ENCODE measurements at regions not wholly inside any gene's neighbourhood (a gene's known extent, or its start where the extent isn't known, plus 50 kb on each side); places are given as distances from the start of the nearest gene placed in this dataset.

DNA sequence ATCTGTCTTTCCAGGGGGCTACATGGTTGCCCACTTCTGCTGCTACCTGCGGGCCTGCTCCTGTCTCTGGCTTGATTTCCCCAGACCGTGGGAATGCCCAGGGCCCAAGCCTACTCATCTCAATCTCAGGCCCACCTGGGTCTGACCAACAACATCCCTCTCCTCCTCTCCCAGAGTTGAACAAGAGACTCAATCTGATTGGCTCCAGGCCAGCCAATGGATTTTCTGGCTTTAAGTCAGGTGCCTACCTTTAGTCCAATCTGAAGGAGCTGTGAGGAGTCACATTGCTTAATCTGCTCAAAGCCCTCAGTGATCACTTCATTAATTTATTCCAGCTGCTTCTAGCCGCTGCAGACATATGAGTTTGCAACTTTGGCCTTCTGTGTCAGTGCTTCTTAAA lies 162.4 kb upstream of the KCNG1 start:
- DNase-seq (ENCODE audit: low spot score): peak; percentile 40
- H3K27ac ChIP-seq: no peak overlapping the region
- TF ChIP-seq, protein P1, sequence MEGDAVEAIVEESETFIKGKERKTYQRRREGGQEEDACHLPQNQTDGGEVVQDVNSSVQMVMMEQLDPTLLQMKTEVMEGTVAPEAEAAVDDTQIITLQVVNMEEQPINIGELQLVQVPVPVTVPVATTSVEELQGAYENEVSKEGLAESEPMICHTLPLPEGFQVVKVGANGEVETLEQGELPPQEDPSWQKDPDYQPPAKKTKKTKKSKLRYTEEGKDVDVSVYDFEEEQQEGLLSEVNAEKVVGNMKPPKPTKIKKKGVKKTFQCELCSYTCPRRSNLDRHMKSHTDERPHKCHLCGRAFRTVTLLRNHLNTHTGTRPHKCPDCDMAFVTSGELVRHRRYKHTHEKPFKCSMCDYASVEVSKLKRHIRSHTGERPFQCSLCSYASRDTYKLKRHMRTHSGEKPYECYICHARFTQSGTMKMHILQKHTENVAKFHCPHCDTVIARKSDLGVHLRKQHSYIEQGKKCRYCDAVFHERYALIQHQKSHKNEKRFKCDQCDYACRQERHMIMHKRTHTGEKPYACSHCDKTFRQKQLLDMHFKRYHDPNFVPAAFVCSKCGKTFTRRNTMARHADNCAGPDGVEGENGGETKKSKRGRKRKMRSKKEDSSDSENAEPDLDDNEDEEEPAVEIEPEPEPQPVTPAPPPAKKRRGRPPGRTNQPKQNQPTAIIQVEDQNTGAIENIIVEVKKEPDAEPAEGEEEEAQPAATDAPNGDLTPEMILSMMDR (IDR thresholded peaks at IDR 0.05): no peak
- H3K4me3 ChIP-seq: no peak overlapping the region

DNA sequence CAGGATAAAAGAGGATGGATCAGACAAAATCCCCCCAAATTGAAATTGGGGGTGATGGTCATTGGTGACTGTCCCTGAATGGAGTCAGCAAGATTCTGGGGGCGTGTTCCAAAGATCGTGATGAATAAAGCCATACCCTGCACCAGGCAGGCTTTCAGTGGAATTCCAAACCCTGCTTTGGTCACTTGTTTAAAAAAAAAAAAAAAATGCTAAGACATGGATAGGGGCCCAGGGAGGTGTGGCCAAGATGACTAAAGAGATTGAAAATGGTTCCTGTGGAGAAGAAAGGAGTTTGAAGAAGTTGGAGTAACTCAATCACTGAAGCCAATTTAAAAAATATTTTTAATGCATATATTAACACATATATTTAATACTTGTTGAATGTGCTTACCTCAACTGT lies 161.4 kb upstream of the KCNG1 start:
- no peak overlapping the region for H3K27ac ChIP-seq
- TF ChIP-seq, protein P1 (IDR thresholded peaks at IDR 0.05): no peak
- no peak overlapping the region for H3K4me3 ChIP-seq
- no peak for DNase-seq (ENCODE audit: low spot score)

DNA sequence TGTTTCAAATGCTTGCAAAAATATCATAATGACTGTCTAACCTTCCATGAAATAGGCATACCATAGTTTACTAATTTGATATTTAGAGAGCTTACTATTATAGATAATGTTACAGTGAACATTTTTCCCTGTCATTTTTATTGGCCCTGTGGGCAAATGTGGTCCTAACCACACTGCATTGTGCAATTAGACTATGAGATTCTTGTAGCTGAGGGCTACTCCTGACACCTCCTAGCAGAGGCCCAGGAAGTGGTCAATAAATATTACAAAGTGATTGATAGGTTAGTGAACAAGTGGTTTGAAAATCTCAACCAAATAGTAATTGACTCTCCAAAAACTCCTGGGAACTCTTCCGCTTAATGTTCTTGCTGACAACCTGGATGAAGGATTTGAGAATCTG lies 160.5 kb upstream of the KCNG1 start:
- Histone ChIP-seq H3K27ac (no peak overlapping the region), H3K4me3 (no peak overlapping the region)
- TF ChIP-seq, protein P1 (IDR thresholded peaks at IDR 0.05): no peak
- DNase-seq (ENCODE audit: low spot score): no peak

DNA sequence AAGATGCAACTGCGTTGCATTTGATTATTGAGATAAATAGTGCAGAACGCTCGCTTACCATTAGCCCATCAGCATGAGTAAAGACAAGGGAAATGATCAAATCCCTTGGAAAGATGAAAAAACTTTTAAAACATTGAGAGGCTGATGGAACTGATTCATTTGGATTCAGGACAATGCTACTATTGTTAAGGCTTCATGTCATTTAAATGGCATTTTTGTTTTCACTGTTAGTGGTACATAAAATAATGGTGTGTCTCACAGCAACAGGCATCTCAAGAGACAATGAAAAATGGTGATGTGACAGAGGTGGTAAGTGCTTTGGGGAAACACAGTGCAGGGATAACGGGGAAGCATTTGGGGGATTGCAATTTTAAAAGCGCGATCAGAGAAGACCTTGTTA lies 159.7 kb upstream of the KCNG1 start:
- no peak for DNase-seq (ENCODE audit: low spot score)
- H3K4me3 ChIP-seq: no peak overlapping the region
- no peak overlapping the region for H3K27ac ChIP-seq
- TF ChIP-seq, protein P1 (IDR thresholded peaks at IDR 0.05): no peak

DNA sequence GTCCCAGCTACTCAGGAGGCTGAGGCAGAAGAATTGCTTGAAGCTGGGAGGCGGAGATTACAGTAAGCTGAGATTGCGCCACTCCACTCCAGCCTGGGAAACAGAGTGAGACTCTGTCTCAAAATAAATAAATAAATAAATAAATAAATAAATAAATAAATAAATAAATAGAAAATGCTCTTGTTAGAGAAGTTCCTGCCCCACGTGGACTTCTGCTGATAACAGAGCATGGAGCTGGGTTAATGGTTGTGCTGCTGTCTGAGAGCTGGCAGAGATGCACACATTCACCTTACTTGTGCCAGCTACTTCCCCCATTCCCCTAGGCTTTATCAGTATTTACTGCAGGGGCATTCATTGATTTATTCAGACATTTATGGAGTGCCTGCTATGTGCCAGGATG lies 155.2 kb upstream of the KCNG1 start:
- Histone ChIP-seq H3K4me3 (no peak overlapping the region), H3K27ac (no peak overlapping the region)
- TF ChIP-seq, protein P1 (IDR thresholded peaks at IDR 0.05): no peak
- no peak for DNase-seq (ENCODE audit: low spot score)

DNA sequence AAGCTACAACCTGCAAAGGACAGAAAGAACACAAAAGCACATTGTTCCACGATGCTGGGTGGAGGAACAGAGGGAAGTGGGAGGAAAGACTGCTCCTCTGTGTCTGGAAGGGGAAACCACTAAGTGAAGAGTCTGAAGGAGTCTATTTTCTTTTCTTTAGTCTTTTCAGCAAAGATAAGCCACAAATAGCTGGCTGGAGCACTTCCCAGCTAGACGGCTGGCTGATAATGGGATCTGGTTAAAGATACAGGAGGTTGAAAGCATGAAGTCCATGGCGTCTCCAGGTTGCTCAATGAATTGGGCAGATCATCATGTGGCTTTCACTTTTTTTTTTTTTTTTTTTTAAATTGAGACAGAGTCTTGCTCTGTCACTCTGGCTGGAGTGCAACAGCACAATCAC lies 154.0 kb upstream of the KCNG1 start:
- H3K4me3 ChIP-seq: no peak overlapping the region
- no peak for DNase-seq (ENCODE audit: low spot score)
- no peak overlapping the region for H3K27ac ChIP-seq
- TF ChIP-seq, protein P1 (IDR thresholded peaks at IDR 0.05): no peak

DNA sequence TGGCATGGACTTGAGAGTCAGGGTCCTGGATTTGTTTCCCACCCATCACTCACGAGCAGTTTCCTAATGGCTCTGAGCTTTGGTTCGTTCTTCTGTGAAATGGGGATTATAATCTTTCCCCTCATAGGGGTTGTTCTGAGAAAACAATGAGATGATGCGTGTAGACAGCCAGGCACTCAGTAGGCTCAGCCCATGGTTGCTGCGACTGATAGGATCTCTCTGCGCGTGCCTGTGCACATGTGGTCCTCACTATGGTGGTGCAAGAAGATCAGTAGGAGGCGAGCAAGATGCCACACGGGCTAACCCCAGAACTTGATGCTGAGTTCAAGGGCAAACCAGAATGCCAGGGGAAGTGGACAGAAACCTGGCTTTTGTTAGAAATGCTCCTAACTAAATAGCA lies 153.5 kb upstream of the KCNG1 start:
- H3K4me3 ChIP-seq: no peak overlapping the region
- no peak overlapping the region for H3K27ac ChIP-seq
- TF ChIP-seq, protein P1 (IDR thresholded peaks at IDR 0.05): no peak
- DNase-seq (ENCODE audit: low spot score): no peak

Measured in coronary artery (tissue), 2 donors.